ENCODE measurements at regions not wholly inside any gene's neighbourhood (a gene's known extent, or its start where the extent isn't known, plus 50 kb on each side); places are given as distances from the start of the nearest gene placed in this dataset.

DNA sequence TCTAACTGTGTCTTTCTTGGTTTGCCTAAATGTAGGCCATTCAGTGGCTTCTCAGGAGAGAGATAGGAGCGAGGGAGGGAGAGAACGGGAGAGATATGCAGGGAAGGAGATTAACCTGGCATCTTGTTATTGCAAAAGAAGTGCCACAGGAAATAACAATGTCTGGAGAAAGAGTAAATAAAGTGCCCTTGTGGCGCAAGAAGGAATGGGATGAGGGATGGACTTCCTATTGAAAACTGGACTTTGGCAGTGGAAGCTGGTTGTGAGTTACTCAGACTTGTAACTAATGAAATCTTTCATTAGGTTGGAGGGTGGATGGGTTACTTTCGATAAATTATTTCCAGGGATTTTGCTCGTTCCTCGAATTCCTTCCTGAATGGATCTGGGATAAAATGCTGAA is 136.1 kb downstream of the LACC1 start:
- TF ChIP-seq, protein P1, sequence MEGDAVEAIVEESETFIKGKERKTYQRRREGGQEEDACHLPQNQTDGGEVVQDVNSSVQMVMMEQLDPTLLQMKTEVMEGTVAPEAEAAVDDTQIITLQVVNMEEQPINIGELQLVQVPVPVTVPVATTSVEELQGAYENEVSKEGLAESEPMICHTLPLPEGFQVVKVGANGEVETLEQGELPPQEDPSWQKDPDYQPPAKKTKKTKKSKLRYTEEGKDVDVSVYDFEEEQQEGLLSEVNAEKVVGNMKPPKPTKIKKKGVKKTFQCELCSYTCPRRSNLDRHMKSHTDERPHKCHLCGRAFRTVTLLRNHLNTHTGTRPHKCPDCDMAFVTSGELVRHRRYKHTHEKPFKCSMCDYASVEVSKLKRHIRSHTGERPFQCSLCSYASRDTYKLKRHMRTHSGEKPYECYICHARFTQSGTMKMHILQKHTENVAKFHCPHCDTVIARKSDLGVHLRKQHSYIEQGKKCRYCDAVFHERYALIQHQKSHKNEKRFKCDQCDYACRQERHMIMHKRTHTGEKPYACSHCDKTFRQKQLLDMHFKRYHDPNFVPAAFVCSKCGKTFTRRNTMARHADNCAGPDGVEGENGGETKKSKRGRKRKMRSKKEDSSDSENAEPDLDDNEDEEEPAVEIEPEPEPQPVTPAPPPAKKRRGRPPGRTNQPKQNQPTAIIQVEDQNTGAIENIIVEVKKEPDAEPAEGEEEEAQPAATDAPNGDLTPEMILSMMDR (conservative IDR thresholded peaks at IDR 0.05; ENCODE audit: low read length), result no peak
- TF ChIP-seq EZH2phosphoT487 (IDR thresholded peaks at IDR 0.05; ENCODE audit: borderline replicate concordance, low read depth, low read length), result no peak

All from OCI-LY7 (cell line).